SJSA1 (cell line): ENCODE measurements at regions not wholly inside any gene's neighbourhood (a gene's known extent, or its start where the extent isn't known, plus 50 kb on each side); places are given as distances from the start of the nearest gene placed in this dataset.
"Not testable (repeated sequence)": the region's sequence is repeated elsewhere in the genome, so short reads cannot be mapped to it uniquely, and the experiment has no call there.

Experiments used
- DNase-seq, 2 experiments: peaks; one replicate each; pipeline ENCODE4 v3.0.0-alpha.2; 2015 to 2020; ENCODE audit warnings: low spot score in 2 of 2, low read depth in 1 of 2
- H3K27ac ChIP-seq: fragments of 250-450 bp; sonication (Bioruptor Pico); 2 replicates; pipeline ENCODE4 v1.5.1; 2020; ENCODE audit warnings: mild to moderate bottlenecking, moderate library complexity
- H3K27me3 ChIP-seq: fragments of 250-450 bp; sonication (Bioruptor Pico); replicated peaks from 2 replicates; pipeline ENCODE4 v1.5.1; 2020; ENCODE audit warnings: mild to moderate bottlenecking, moderate library complexity
- H3K36me3 ChIP-seq: fragments of 250-450 bp; sonication (Bioruptor Pico); 2 replicates; pipeline ENCODE4 v1.5.1; 2020; ENCODE audit warnings: mild to moderate bottlenecking
- H3K4me1 ChIP-seq: fragments of 250-450 bp; sonication (Bioruptor Pico); replicated peaks from 2 replicates; pipeline ENCODE4 v1.6.1; 2021; ENCODE audit warnings: mild to moderate bottlenecking
- H3K4me3 ChIP-seq: fragments of 250-450 bp; sonication (Bioruptor Pico); 2 replicates; pipeline ENCODE4 v1.5.1; 2020; ENCODE audit warnings: mild to moderate bottlenecking
- H3K9me3 ChIP-seq: fragments of 250-450 bp; sonication (Bioruptor Pico); replicated peaks from 2 replicates; pipeline ENCODE4 v1.5.1; 2020; ENCODE audit warnings: mild to moderate bottlenecking

DNA sequence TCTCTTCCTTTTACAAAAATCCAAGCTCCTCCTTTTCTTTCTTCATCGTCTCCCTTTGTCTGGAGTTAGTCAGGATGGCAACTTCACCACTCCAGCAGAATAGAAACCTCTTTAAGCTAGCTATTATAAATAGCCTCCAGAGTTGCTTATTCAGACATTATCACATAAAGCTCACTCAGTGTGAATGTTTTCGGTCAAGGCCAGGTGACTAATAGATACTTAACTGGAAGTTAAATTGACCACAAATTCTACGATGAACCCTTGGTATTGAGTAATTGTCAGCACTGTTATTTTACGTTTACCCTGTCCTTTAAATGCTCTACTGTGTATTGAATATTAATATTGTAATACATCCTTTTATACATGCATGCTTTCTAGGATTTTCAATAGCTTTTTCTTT lies 340.4 kb downstream of the OTUD1 start:
- Histone ChIP-seq H3K4me1 (no peaks in the 10 kb centered on the region), H3K27ac (no peak overlapping the region), H3K27me3 (no peaks in the 10 kb centered on the region), H3K36me3 (no peaks in the 10 kb centered on the region), H3K4me3 (no peak overlapping the region), H3K9me3 (no peaks in the 10 kb centered on the region)
- no peak for DNase-seq

DNA sequence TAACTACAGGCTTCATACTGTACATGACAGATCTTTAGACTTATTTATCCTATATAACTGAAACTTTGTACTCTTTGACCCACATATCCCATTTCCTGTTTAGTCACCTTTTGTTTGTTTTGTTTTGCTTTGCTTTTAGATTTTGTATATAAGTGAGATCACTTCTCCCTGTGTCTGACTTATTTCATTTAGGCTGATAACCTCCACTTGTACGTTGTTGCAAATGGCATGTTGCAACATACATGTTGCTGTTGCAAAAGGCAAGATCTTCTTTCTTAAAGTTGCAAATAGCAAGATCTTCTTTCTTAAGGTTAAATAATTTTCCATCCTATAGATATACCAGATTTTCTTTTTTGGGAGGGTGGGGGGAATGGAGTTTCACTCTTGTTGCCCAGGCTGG lies 341.5 kb downstream of the OTUD1 start:
- H3K4me1 ChIP-seq, result no peaks in the 10 kb centered on the region
- no peaks in the 10 kb centered on the region for H3K27me3 ChIP-seq
- no peak for DNase-seq
- H3K9me3 ChIP-seq, result no peaks in the 10 kb centered on the region
- no peaks in the 10 kb centered on the region for H3K36me3 ChIP-seq
- no peak overlapping the region for H3K27ac ChIP-seq
- H3K4me3 ChIP-seq, result no peak overlapping the region

DNA sequence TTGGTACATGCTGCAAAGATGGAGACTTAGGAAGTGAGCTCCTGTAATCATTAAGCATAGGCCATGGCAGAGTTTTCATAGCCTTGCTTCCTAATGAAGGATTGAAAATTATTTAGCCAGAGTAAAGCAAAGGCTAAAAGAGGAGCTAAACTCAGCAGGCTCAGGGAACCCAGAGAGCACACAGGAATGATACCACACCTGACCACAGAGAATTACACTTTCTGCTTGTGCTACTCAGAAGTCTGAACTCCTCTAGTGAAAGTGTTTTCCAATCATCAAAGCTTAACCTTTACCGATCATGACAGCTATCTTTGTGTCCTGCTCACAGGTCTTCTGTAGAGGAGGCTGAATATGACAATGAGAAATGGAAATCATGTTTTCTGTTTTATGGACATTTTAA lies 347.7 kb downstream of the OTUD1 start:
- H3K4me3 ChIP-seq, result no peak overlapping the region
- H3K4me1 ChIP-seq, result no peaks in the 10 kb centered on the region
- DNase-seq, result no peak
- no peak overlapping the region for H3K27ac ChIP-seq
- no peaks in the 10 kb centered on the region for H3K9me3 ChIP-seq
- no peaks in the 10 kb centered on the region for H3K27me3 ChIP-seq
- no peaks in the 10 kb centered on the region for H3K36me3 ChIP-seq

DNA sequence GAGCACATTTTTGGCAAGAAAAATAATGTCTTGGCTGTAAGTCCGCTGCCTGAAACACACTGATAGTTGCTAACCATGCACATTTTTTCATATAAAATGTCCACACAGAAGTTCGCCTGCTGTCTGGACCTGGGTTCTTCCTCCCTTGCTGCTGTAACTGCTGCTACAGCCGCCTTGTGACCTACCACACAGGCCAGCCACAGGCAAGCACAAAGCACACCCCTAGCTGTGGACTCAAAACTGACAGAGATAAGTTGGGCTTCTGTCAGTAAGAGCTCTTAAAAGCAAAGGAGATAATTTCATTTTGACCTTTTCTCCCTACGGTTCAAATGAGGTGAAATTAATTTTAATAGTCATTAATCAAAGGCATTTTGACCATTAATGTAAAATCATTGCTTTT lies 354.7 kb downstream of the OTUD1 start:
- Histone ChIP-seq H3K4me1 (no peaks in the 10 kb centered on the region), H3K4me3 (no peak overlapping the region), H3K36me3 (no peaks in the 10 kb centered on the region), H3K27me3 (no peaks in the 10 kb centered on the region), H3K9me3 (no peaks in the 10 kb centered on the region), H3K27ac (no peak overlapping the region)
- DNase-seq, result no peak

GRCh38 chr10:23797452-23797851 lies 358.6 kb downstream of the OTUD1 start:
- not testable (repeated sequence) for H3K36me3 ChIP-seq, H3K4me1 ChIP-seq, H3K9me3 ChIP-seq

GRCh38 chr10:23804125-23804524 lies 365.2 kb downstream of the OTUD1 start:
- Histone ChIP-seq H3K4me1 (no peaks in the 10 kb centered on the region), H3K4me3 (no peak overlapping the region), H3K27ac (no peak overlapping the region), H3K9me3 (no peaks in the 10 kb centered on the region; the same call in 1 of the 2 replicates), H3K27me3 (no peaks in the 10 kb centered on the region), H3K36me3 (no peaks in the 10 kb centered on the region)
- no peak for DNase-seq

More at GRCh38 chr10:23797452-23797851, 358.6 kb downstream of the OTUD1 start:
- not testable (repeated sequence) for DNase-seq, H3K4me3 ChIP-seq, H3K27ac ChIP-seq, H3K27me3 ChIP-seq

DNA sequence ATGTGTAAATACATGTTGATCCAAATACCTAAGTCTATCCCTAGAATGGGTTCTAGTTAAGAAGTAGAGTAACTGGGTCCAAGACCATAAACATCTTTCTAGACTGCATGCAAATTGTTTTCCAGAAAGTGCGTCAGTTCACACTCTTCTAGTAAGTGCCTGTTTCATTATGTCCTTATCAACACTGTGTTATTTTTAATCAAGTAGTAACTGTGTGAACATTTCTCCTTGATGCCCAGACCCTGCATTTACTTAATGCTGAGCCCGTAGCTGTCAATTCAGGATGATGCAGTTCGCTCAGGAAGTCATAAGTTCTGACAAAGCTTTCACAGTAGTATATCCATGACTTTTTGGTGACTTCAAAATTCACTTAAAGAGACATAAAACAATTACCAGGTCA lies 374.8 kb downstream of the OTUD1 start:
- Histone ChIP-seq H3K27ac (no peak overlapping the region), H3K4me1 (no peaks in the 10 kb centered on the region), H3K36me3 (no peaks in the 10 kb centered on the region), H3K9me3 (no peaks in the 10 kb centered on the region), H3K27me3 (no peaks in the 10 kb centered on the region), H3K4me3 (no peak overlapping the region)
- DNase-seq, result no peak

DNA sequence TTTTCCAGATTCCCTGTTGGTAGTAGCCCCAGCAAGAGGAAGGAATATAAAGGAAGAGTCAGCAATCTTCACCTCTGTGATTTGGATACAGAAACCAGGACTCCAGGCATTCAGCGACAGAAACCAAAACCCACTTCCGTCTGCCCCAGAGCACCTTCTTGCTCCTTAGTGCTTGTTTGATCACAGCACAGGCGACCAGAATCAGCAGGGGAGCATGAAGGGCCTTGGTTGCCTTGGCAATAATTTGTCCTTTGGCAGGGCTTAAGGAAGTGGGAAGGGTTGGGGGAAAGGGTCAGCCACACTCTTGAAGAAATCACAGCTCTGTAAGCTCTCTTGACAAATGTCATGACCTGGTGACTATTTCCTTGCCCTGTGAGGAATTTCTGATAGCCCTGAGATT lies 379.6 kb downstream of the OTUD1 start:
- DNase-seq, result no peak
- Histone ChIP-seq H3K27ac (no peak overlapping the region), H3K4me3 (no peak overlapping the region), H3K27me3 (no peaks in the 10 kb centered on the region), H3K4me1 (no peaks in the 10 kb centered on the region), H3K36me3 (no peaks in the 10 kb centered on the region), H3K9me3 (no peaks in the 10 kb centered on the region)

DNA sequence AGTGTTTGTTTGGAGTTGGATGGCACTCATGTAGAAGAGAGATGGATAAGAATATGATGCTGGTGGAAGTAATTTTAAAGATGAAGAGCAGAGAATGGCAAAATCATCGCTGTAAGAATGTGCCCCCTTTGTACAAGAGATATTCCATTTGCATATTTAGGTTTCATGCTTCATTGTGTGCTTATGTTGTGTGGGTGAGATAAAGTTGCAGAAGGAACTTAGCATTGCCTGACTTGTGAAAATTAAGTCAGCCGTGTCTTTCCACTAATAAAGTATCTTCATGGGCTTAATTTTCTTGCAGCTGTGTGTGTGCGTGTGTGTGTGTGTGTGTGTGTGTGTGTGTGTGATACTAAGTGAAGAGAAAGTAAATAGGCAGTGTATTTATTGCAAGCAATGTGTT lies 381.9 kb downstream of the OTUD1 start:
- DNase-seq, result no peak
- H3K4me3 ChIP-seq, result no peak overlapping the region
- no peaks in the 10 kb centered on the region for H3K36me3 ChIP-seq
- H3K4me1 ChIP-seq, result no peaks in the 10 kb centered on the region
- no peaks in the 10 kb centered on the region for H3K9me3 ChIP-seq
- no peaks in the 10 kb centered on the region for H3K27me3 ChIP-seq
- H3K27ac ChIP-seq, result no peak overlapping the region

GRCh38 chr10:23824822-23825221 lies 384.1 kb upstream of the KIAA1217 start:
- Histone ChIP-seq H3K4me3 (no peak overlapping the region), H3K27ac (no peak overlapping the region), H3K4me1 (no peaks in the 10 kb centered on the region), H3K27me3 (no peaks in the 10 kb centered on the region), H3K36me3 (no peaks in the 10 kb centered on the region), H3K9me3 (no peaks in the 10 kb centered on the region)
- no peak for DNase-seq

DNA sequence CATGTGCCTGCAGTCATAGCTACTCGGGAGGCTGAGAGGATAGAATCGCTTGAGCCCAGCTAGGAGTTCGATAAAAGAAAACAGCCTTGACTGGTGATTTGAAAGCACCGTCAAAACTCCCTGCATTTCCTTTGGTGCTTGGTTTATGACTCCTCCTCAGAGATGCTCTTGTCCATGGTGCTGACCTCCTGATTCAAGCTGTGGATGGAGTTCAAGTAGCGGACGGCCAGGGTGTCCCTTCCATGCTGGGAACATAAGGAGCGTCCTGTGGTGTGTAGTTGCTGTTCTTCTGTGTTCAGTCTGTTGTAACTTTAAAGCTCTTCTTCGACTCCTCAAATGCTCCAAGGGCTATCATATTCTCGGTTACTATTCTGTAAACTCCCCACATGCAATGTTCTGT lies 382.5 kb upstream of the KIAA1217 start:
- Histone ChIP-seq H3K9me3 (no peaks in the 10 kb centered on the region), H3K27ac (no peak overlapping the region), H3K4me1 (no peaks in the 10 kb centered on the region), H3K27me3 (no peaks in the 10 kb centered on the region), H3K36me3 (no peaks in the 10 kb centered on the region), H3K4me3 (no peak overlapping the region)
- no peak for DNase-seq

DNA sequence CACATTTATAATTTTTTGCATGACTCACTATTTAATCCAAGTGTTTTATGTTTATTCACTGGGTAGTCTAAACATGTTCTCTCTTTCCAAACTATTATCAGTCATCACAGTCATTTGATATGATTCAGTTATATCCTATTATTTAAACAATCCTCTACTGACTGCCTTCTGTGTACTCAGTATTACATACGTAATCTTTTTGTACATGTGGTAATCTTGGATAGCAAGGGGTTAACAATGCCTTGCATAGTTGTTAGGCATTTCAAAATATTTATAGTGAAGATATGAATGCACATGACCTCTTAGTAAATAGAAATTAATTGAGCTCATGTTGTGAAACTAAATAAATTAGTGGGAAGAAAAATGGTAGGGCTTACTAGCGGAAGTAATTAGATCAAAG lies 379.4 kb upstream of the KIAA1217 start:
- Histone ChIP-seq H3K27ac (no peak overlapping the region), H3K9me3 (no peaks in the 10 kb centered on the region), H3K4me1 (no peaks in the 10 kb centered on the region), H3K27me3 (no peaks in the 10 kb centered on the region), H3K4me3 (no peak overlapping the region), H3K36me3 (no peaks in the 10 kb centered on the region)
- DNase-seq, result no peak

- Histone ChIP-seq H3K4me3 (no peak overlapping the region), H3K27me3 (no peaks in the 10 kb centered on the region), H3K27ac (no peak overlapping the region), H3K4me1 (no peaks in the 10 kb centered on the region), H3K36me3 (no peaks in the 10 kb centered on the region), H3K9me3 (no peaks in the 10 kb centered on the region)
- DNase-seq, result no peak
These were observed 374.8 kb upstream of the KIAA1217 start for GRCh38 chr10:23834091-23834490.

DNA sequence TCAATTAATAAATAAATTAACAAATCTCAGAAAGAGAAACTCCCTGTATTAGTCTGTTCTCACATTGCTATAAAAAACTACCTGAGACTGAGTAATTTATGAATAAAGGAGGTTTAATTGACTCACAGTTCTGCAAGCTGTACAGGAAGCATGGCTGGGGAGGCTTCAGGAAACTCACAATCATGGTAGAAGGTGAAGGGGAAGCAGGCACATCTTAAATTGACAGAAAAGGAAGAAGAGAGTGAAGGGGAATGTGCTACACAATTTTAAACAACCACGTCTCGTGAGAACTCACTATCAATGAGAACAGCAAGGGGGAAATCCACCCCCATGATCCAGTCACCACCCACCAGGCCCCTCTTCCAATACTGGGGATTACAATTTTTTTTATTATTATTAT lies 358.3 kb upstream of the KIAA1217 start:
- Histone ChIP-seq H3K27me3 (no peaks in the 10 kb centered on the region), H3K9me3 (no peaks in the 10 kb centered on the region), H3K4me1 (no peaks in the 10 kb centered on the region), H3K27ac (no peak overlapping the region), H3K4me3 (no peak overlapping the region), H3K36me3 (no peaks in the 10 kb centered on the region)
- no peak for DNase-seq

DNA sequence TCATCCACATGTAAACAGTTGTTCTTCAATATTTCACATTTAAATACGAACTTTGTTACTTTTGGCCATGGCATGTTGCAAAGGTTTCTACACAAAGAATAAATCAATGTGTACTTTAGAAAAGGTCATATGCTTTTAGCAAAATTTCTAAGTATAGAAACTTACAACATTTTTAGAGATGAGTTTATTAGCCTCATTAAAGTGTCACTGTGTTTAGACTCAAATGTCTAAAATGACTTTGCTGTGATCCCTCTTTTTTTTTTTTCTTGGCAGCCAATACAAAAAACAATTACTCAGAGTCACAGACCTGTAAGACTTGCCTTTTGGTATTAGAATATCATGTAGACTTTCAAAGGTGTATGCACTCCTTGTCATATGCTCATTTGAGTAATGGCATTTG lies 349.3 kb upstream of the KIAA1217 start:
- Histone ChIP-seq H3K4me1 (no peaks in the 10 kb centered on the region), H3K4me3 (no peak overlapping the region), H3K36me3 (no peaks in the 10 kb centered on the region), H3K27ac (no peak overlapping the region), H3K27me3 (no peaks in the 10 kb centered on the region), H3K9me3 (no peaks in the 10 kb centered on the region)
- no peak for DNase-seq
